ENCODE measurements at regions not wholly inside any gene's neighbourhood (a gene's known extent, or its start where the extent isn't known, plus 50 kb on each side); places are given as distances from the start of the nearest gene placed in this dataset.

DNA sequence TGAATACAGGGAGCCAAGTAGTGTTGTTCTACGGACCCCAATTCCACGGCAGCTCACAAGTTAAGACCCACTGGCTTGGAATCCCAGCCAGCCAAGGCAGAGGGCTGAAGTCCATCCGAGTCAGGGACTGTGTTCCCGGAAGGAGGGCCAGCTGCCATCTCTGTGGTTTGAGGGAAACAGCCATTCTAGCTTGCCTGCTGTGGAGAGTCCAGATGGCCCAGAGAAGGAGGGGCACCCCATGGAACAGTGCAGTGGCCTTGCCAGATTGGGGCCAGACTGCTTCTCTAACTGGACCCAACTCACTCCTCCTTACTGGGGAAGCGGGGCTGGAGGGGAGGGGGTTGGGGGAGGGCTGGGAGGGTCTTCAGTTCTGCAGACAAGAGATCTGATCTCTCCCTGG, 156.4 kb downstream of the FAM181B start:
- Histone ChIP-seq H3K27ac (no peak overlapping the region), H3K4me1 (no peaks in the 10 kb centered on the region), H3K27me3 (no peaks in the 10 kb centered on the region), H3K36me3 (no peaks in the 10 kb centered on the region), H3K9me3 (no peaks in the 10 kb centered on the region), H3K4me3 (no peak overlapping the region)
- TF ChIP-seq POLR2A (IDR thresholded peaks at IDR 0.05): no peak
- TF ChIP-seq, protein P1, sequence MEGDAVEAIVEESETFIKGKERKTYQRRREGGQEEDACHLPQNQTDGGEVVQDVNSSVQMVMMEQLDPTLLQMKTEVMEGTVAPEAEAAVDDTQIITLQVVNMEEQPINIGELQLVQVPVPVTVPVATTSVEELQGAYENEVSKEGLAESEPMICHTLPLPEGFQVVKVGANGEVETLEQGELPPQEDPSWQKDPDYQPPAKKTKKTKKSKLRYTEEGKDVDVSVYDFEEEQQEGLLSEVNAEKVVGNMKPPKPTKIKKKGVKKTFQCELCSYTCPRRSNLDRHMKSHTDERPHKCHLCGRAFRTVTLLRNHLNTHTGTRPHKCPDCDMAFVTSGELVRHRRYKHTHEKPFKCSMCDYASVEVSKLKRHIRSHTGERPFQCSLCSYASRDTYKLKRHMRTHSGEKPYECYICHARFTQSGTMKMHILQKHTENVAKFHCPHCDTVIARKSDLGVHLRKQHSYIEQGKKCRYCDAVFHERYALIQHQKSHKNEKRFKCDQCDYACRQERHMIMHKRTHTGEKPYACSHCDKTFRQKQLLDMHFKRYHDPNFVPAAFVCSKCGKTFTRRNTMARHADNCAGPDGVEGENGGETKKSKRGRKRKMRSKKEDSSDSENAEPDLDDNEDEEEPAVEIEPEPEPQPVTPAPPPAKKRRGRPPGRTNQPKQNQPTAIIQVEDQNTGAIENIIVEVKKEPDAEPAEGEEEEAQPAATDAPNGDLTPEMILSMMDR (IDR thresholded peaks at IDR 0.05): no peak
- DNase-seq: no peak
- intact Hi-C loops (cut with DNase I): no loop called here
- 74 to 81% methylated on average over 3 to 4 of the region's 5 CpGs for WGBS, 2 donors

DNA sequence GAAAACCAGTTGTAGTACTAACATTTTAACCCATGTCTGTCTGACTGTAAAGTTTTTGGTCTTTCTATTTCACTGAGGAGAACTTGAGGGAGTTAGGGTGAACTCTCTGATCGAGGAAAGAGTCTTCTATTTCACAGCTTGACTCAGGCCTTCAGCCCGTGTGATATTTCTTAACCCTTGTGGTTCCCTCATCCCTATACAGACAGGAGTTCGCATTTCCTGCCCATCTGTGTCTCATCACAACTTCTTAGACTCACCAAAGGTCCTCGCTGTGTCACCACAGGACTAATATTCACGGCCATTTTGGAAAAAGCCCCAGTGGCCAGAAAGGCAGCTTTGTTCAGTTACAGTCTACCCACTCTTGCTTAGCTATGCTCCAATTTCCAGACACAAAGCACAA, 172.8 kb downstream of the FAM181B start:
- H3K27me3 ChIP-seq: no peaks in the 10 kb centered on the region
- WGBS, 2 donors: 50 to 60% methylated on average over 5 of the region's 5 CpGs
- H3K27ac ChIP-seq: no peak overlapping the region
- H3K9me3 ChIP-seq: no peaks in the 10 kb centered on the region
- intact Hi-C loops (cut with DNase I): no loop called here
- no peaks in the 10 kb centered on the region for H3K4me1 ChIP-seq
- DNase-seq: no peak
- TF ChIP-seq, protein P1 (IDR thresholded peaks at IDR 0.05): no peak
- TF ChIP-seq POLR2A (IDR thresholded peaks at IDR 0.05): no peak
- H3K4me3 ChIP-seq: no peak overlapping the region
- no peaks in the 10 kb centered on the region for H3K36me3 ChIP-seq

DNA sequence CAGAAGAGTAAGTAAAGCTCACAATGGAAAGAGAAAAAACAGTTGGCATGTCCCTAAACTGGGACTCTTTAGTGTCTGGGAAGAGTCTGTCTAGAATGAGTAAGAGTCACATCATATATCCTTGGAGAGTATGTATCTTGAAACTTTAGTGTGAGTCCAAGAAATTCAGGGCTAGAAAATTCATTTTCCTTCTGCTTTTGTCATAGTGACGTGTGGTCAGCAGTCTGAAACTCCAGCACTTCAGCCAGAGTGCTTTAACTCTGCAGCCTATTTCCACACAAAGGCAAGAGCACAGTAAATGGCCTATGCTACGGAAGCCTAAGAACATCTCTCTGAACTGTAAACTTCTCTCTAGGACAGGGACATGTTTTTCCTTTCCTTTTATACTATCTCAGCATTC, 174.1 kb downstream of the FAM181B start:
- intact Hi-C loops (cut with DNase I): no loop called here
- no peaks in the 10 kb centered on the region for H3K27me3 ChIP-seq
- no peak for DNase-seq
- H3K27ac ChIP-seq: no peak overlapping the region
- H3K4me1 ChIP-seq: no peaks in the 10 kb centered on the region
- H3K4me3 ChIP-seq: no peak overlapping the region
- 69 to 89% methylated on average over 2 of the region's 2 CpGs for WGBS, 2 donors
- H3K9me3 ChIP-seq: no peaks in the 10 kb centered on the region
- no peaks in the 10 kb centered on the region for H3K36me3 ChIP-seq
- no peak for TF ChIP-seq POLR2A (IDR thresholded peaks at IDR 0.05)
- TF ChIP-seq, protein P1 (IDR thresholded peaks at IDR 0.05): no peak

DNA sequence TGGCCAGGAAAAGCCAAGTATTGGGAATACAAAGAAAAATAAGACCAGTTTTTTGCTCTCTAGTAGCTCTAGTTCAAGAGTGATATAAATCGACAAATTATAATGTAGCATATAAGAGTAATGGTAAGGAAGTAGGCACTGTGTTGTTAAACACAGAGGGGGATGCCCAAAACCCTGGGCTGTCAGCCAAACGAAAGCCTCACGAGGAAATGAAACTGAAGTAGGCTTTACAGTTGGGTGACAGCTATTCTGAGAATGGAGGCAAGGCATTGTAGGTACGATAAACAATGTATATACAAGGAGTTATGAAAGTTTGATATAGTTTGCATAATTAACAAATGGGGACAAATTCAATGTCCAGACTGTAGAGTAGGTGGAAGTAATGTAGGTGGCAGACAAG, 176.4 kb downstream of the FAM181B start:
- H3K27ac ChIP-seq: no peak overlapping the region
- 50 to 61% methylated on average over 4 of the region's 4 CpGs for WGBS, 2 donors
- intact Hi-C loops (cut with DNase I): no loop called here

DNA sequence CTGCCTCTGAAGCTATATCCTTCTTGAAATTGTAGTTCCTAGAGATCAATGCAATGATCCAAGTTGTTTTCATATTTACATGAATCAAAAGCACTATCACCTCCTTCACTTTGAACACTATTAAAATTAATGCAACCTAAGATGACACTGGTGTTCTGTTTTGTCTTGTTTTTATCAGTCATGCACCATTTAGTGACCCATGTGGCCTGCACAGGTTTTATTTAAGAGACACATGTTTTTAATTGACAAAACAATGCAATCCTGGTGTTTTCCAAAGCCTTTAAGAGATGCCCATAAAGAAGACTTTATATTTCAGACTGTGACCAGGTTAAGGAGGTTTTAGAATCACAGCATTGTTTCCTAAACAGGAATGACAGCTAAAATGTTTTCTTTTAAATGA, 177.5 kb downstream of the FAM181B start:
- H3K36me3 ChIP-seq: no peaks in the 10 kb centered on the region
- TF ChIP-seq POLR2A (IDR thresholded peaks at IDR 0.05): no peak
- TF ChIP-seq, protein P1 (IDR thresholded peaks at IDR 0.05): no peak
- H3K4me1 ChIP-seq: no peaks in the 10 kb centered on the region
- no peaks in the 10 kb centered on the region for H3K9me3 ChIP-seq
- no peak overlapping the region for H3K27ac ChIP-seq
- no peaks in the 10 kb centered on the region for H3K27me3 ChIP-seq
- no peak overlapping the region for H3K4me3 ChIP-seq
- no peak for DNase-seq
- intact Hi-C loops (cut with DNase I): no loop called here

More for the DNA sequence above, 176.4 kb downstream of the FAM181B start:
- no peak overlapping the region for H3K4me3 ChIP-seq
- TF ChIP-seq, protein P1 (IDR thresholded peaks at IDR 0.05): no peak
- TF ChIP-seq POLR2A (IDR thresholded peaks at IDR 0.05): no peak
- no peaks in the 10 kb centered on the region for H3K27me3 ChIP-seq
- DNase-seq: no peak
- H3K36me3 ChIP-seq: no peaks in the 10 kb centered on the region
- H3K4me1 ChIP-seq: no peaks in the 10 kb centered on the region
- no peaks in the 10 kb centered on the region for H3K9me3 ChIP-seq
